ENCODE measurements at regions not wholly inside any gene's neighbourhood (a gene's known extent, or its start where the extent isn't known, plus 50 kb on each side); places are given as distances from the start of the nearest gene placed in this dataset.

DNA sequence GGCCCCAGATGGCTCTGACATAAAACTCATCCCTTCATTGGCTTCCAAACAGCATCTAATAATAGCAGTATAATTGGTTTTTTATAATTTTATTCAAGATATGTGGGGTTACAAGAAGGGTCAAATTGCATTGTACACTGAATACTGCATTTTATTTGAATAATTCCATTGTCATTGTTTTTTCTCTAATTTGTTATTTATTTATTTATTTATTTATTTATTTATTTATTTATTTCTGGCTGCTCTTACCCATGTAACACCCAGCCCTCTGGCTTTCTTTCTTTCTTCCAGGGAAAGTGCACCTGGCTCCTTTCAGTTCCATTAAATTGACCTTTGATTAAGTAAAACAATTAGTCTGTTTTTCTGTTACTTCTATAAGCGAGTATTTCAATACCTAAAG lies 210.1 kb downstream of the CDH9 start:
- TF ChIP-seq, protein P1, sequence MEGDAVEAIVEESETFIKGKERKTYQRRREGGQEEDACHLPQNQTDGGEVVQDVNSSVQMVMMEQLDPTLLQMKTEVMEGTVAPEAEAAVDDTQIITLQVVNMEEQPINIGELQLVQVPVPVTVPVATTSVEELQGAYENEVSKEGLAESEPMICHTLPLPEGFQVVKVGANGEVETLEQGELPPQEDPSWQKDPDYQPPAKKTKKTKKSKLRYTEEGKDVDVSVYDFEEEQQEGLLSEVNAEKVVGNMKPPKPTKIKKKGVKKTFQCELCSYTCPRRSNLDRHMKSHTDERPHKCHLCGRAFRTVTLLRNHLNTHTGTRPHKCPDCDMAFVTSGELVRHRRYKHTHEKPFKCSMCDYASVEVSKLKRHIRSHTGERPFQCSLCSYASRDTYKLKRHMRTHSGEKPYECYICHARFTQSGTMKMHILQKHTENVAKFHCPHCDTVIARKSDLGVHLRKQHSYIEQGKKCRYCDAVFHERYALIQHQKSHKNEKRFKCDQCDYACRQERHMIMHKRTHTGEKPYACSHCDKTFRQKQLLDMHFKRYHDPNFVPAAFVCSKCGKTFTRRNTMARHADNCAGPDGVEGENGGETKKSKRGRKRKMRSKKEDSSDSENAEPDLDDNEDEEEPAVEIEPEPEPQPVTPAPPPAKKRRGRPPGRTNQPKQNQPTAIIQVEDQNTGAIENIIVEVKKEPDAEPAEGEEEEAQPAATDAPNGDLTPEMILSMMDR (IDR thresholded peaks at IDR 0.05; ENCODE audit: insufficient read depth, low read depth, low read length), result no peak
- CTCF ChIA-PET, result no interaction called here
- no peaks in the 10 kb centered on the region for H3K27me3 ChIP-seq (ENCODE audit: control insufficient read depth, insufficient read depth, low read length)
- no peaks in the 10 kb centered on the region for H3K36me3 ChIP-seq (ENCODE audit: control insufficient read depth, insufficient read depth, low read length)
- H3K4me3 ChIP-seq (ENCODE audit: low read depth, low read length), result no peak overlapping the region
- POLR2A ChIA-PET, result no interaction called here
- no peak for DNase-seq (ENCODE audit: low read depth)

DNA sequence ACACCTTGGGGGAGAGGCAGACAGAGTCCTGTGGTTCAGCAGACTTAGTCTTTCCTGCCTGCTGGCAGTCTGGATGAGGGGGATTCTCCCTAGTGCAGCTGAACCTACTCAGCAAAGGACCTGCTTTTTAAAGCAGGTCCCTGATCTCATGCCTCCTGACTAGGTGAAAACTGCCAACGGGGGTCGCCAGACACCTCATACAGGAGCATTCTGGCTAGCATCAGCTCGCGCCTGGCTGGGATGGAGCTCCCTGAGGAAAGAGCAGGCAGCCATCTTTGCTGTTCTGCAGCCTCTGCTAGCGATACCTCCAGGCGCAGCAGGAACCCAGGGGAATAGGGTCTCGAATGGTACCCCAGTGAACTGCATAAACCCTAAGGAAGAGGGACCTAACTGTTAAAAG lies 225.2 kb downstream of the CDH9 start:
- H3K27me3 ChIP-seq (ENCODE audit: control insufficient read depth, insufficient read depth, low read length), result no peaks in the 10 kb centered on the region
- no peak for DNase-seq (ENCODE audit: low read depth)
- POLR2A ChIA-PET, result no interaction called here
- no peak overlapping the region for H3K4me3 ChIP-seq (ENCODE audit: low read depth, low read length)
- no peaks in the 10 kb centered on the region for H3K36me3 ChIP-seq (ENCODE audit: control insufficient read depth, insufficient read depth, low read length)
- TF ChIP-seq, protein P1 (IDR thresholded peaks at IDR 0.05; ENCODE audit: insufficient read depth, low read depth, low read length), result no peak
- CTCF ChIA-PET, result no interaction called here

DNA sequence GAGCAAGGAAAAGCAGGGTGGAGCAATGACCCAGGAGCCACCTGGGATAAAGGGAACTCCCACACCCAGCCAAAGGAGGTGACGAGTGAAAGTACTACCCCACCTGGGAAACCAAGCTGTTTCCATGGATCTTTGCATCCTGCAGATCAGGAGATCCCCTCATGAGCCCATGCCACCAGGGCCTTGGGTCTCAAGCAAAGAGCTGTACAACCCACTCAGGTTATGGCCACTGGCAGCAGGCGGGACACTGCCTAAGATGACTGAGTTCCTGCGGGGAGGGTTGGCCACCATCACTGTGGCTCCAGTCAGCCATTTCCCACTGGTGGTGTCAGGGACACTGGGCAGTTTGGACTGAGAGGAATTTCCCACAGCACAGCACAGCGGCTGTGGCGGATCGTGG lies 225.7 kb downstream of the CDH9 start:
- TF ChIP-seq, protein P1 (IDR thresholded peaks at IDR 0.05; ENCODE audit: insufficient read depth, low read depth, low read length), result no peak
- H3K4me3 ChIP-seq (ENCODE audit: low read depth, low read length), result no peak overlapping the region
- DNase-seq (ENCODE audit: low read depth), result no peak
- POLR2A ChIA-PET, result no interaction called here
- H3K27me3 ChIP-seq (ENCODE audit: control insufficient read depth, insufficient read depth, low read length), result no peaks in the 10 kb centered on the region
- CTCF ChIA-PET, result no interaction called here
- no peaks in the 10 kb centered on the region for H3K36me3 ChIP-seq (ENCODE audit: control insufficient read depth, insufficient read depth, low read length)

- TF ChIP-seq, protein P1 (IDR thresholded peaks at IDR 0.05; ENCODE audit: insufficient read depth, low read depth, low read length), result no peak
- Histone ChIP-seq H3K27me3 (ENCODE audit: control insufficient read depth, insufficient read depth, low read length) (no peaks in the 10 kb centered on the region), H3K4me3 (ENCODE audit: low read depth, low read length) (no peak overlapping the region), H3K36me3 (ENCODE audit: control insufficient read depth, insufficient read depth, low read length) (no peaks in the 10 kb centered on the region)
- POLR2A ChIA-PET, result no interaction called here
- CTCF ChIA-PET, result no interaction called here
- DNase-seq (ENCODE audit: low read depth), result no peak
Measured at GRCh38 chr5:26807231-26808199, 230.9 kb downstream of the CDH9 start.

DNA sequence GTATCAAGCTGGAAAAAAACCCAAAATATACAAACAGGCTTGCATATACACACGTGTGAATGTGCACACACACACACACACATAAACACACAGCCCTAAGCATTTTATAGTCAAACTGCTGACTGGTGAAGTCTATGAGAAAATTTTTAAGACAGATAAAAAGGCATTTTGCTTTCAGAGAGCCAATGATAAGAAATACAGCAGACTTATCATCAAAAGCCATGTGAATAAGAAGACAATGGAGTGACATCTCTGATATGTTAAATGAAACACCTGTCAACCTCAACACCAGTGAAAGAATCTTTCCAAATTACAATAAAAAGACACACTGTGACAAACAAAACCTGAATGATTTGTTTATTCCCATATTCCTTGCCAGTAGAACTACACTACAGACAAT lies 233.3 kb downstream of the CDH9 start:
- ChIA-PET CTCF (no interaction called here), POLR2A (no interaction called here)
- no peaks in the 10 kb centered on the region for H3K36me3 ChIP-seq (ENCODE audit: control insufficient read depth, insufficient read depth, low read length)
- DNase-seq (ENCODE audit: low read depth), result no peak
- TF ChIP-seq, protein P1 (IDR thresholded peaks at IDR 0.05; ENCODE audit: insufficient read depth, low read depth, low read length), result no peak
- H3K4me3 ChIP-seq (ENCODE audit: low read depth, low read length), result no peak overlapping the region
- no peaks in the 10 kb centered on the region for H3K27me3 ChIP-seq (ENCODE audit: control insufficient read depth, insufficient read depth, low read length)
